ENCODE measurements at regions not wholly inside any gene's neighbourhood (a gene's known extent, or its start where the extent isn't known, plus 50 kb on each side); places are given as distances from the start of the nearest gene placed in this dataset.

DNA sequence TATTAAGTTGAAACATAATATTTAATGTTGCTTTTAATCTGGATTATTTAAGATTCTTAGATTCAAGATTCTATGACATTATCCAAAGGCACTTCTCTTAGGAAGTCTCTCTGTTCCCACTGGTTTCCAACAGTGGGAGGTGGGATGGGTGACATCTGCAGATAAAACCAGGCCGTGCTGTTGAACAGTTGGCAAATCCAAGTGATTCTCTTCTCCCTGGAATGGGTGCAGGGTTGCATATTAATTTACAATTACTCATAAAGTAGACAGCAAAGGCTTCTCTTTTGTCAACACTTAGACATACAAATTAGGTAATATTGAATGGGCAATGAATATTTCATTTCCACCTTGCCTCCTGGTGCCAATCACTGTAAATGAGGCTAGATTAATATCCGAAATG lies 233.7 kb upstream of the IL12B start:
- Histone ChIP-seq H3K27ac (no peak overlapping the region), H3K4me1 (no peaks in the 10 kb centered on the region), H3K27me3 (no peaks in the 10 kb centered on the region), H3K4me3 (no peak overlapping the region), H3K9me3 (no peaks in the 10 kb centered on the region), H3K36me3 (no peaks in the 10 kb centered on the region)
- TF ChIP-seq POLR2A (IDR thresholded peaks at IDR 0.05): no peak
- TF ChIP-seq POLR2AphosphoS5 (IDR thresholded peaks at IDR 0.05): no peak
- TF ChIP-seq CTCF (IDR thresholded peaks at IDR 0.05): no peak
- DNase-seq (ENCODE audit: low spot score in 2 of 2): no peak
- intact Hi-C loops (cut with DNase I; ENCODE audit: low total_unique reads): no loop called here

DNA sequence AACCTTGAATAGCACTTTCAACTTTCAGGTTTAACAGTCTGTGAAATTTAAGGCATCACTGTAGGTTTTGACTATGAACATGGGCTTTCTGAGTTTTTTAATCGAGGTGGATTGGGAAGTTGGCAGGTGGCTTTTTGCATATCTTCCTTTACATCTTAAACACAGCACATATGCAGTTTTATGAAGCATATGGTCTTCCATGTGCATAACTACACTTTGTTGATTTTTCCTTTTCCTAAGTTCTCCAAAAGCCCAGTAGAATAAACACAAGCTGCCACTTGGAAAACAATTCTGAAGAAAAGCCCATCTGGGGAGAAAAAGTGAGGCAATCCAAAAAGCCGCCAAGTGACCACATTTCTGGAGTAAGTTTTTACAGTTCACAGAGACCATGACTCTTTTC lies 236.5 kb upstream of the IL12B start:
- DNase-seq (ENCODE audit: low spot score in 2 of 2): no peak
- Histone ChIP-seq H3K36me3 (no peaks in the 10 kb centered on the region), H3K4me1 (no peaks in the 10 kb centered on the region), H3K27me3 (no peaks in the 10 kb centered on the region), H3K27ac (no peak overlapping the region), H3K9me3 (no peaks in the 10 kb centered on the region), H3K4me3 (no peak overlapping the region)
- no peak for TF ChIP-seq POLR2A (IDR thresholded peaks at IDR 0.05)
- TF ChIP-seq CTCF (IDR thresholded peaks at IDR 0.05): no peak
- TF ChIP-seq POLR2AphosphoS5 (IDR thresholded peaks at IDR 0.05): no peak
- intact Hi-C loops (cut with DNase I; ENCODE audit: low total_unique reads): no loop called here

DNA sequence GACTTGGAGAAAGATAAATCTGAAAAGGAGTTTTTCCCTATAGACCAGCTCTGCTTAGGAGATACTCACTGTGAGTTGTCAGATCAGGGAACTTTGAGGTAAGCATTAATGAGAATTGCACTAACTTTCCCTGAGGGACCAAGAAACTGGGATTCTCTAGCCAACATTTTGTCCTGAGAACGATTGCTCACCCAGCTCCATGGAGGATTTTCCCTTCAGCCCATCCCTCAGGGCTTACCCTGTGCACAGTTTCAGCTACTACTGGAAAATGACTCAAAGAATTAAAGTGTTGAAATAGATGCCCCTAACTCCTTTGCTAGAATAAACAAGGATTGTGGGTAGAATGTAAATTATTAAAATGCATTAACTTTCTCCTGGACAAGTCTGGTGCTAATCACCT lies 237.2 kb upstream of the IL12B start:
- Histone ChIP-seq H3K9me3 (no peaks in the 10 kb centered on the region), H3K4me3 (no peak overlapping the region), H3K27me3 (no peaks in the 10 kb centered on the region), H3K36me3 (no peaks in the 10 kb centered on the region), H3K4me1 (no peaks in the 10 kb centered on the region), H3K27ac (no peak overlapping the region)
- intact Hi-C loops (cut with DNase I; ENCODE audit: low total_unique reads): no loop called here
- no peak for DNase-seq (ENCODE audit: low spot score in 2 of 2)
- no peak for TF ChIP-seq CTCF (IDR thresholded peaks at IDR 0.05)
- TF ChIP-seq POLR2A (IDR thresholded peaks at IDR 0.05): no peak
- no peak for TF ChIP-seq POLR2AphosphoS5 (IDR thresholded peaks at IDR 0.05)

GRCh38 chr5:159571501-159572244 lies 241.4 kb upstream of the IL12B start:
- Histone ChIP-seq H3K9me3 (no peaks in the 10 kb centered on the region), H3K4me1 (no peaks in the 10 kb centered on the region), H3K4me3 (no peak overlapping the region), H3K27me3 (no peaks in the 10 kb centered on the region), H3K27ac (no peak overlapping the region), H3K36me3 (no peaks in the 10 kb centered on the region)
- intact Hi-C loops (cut with DNase I; ENCODE audit: low total_unique reads): no loop called here
- TF ChIP-seq POLR2AphosphoS5 (IDR thresholded peaks at IDR 0.05): no peak
- TF ChIP-seq POLR2A (IDR thresholded peaks at IDR 0.05): no peak
- TF ChIP-seq CTCF (IDR thresholded peaks at IDR 0.05): no peak
- no peak for DNase-seq (ENCODE audit: low spot score in 2 of 2)

DNA sequence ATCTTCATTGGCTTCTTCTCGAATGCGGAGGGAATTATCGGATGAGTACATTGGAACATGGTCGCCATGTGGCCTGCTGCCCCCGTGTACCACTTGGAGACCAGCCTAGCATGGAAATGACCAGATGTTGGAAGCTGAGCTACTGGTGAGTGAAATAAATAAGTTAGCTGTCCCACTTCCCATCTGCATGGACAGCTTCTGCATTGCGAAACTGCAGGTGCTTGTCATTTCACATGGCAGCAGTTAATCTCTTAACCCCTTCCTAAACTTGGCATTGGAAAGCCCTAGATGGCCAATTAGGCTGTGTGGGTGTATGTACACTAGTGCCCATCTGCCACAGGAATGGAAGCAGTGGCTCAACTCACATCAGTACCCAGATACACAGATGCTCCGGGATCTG lies 246.6 kb upstream of the IL12B start:
- no peaks in the 10 kb centered on the region for H3K27me3 ChIP-seq
- no peaks in the 10 kb centered on the region for H3K36me3 ChIP-seq
- DNase-seq (ENCODE audit: low spot score in 2 of 2): no peak
- H3K4me1 ChIP-seq: no peaks in the 10 kb centered on the region
- intact Hi-C loops (cut with DNase I; ENCODE audit: low total_unique reads): no loop called here
- H3K27ac ChIP-seq: no peak overlapping the region
- no peak overlapping the region for H3K4me3 ChIP-seq
- no peaks in the 10 kb centered on the region for H3K9me3 ChIP-seq
- TF ChIP-seq POLR2AphosphoS5 (IDR thresholded peaks at IDR 0.05): no peak
- TF ChIP-seq CTCF (IDR thresholded peaks at IDR 0.05): no peak

Data from breast epithelium (tissue), 4 donors.